Myocyte (in vitro differentiated cells): ENCODE measurements at regions not wholly inside any gene's neighbourhood (a gene's known extent, or its start where the extent isn't known, plus 50 kb on each side); places are given as distances from the start of the nearest gene placed in this dataset.
"Not testable (repeated sequence)": the region's sequence is repeated elsewhere in the genome, so short reads cannot be mapped to it uniquely, and the experiment has no call there.

ENCODE experiments used
- DNase-seq: peaks from one replicate; pipeline ENCODE4 v3.0.0-alpha.2; 2012; ENCODE audit warnings: low read depth

DNA sequence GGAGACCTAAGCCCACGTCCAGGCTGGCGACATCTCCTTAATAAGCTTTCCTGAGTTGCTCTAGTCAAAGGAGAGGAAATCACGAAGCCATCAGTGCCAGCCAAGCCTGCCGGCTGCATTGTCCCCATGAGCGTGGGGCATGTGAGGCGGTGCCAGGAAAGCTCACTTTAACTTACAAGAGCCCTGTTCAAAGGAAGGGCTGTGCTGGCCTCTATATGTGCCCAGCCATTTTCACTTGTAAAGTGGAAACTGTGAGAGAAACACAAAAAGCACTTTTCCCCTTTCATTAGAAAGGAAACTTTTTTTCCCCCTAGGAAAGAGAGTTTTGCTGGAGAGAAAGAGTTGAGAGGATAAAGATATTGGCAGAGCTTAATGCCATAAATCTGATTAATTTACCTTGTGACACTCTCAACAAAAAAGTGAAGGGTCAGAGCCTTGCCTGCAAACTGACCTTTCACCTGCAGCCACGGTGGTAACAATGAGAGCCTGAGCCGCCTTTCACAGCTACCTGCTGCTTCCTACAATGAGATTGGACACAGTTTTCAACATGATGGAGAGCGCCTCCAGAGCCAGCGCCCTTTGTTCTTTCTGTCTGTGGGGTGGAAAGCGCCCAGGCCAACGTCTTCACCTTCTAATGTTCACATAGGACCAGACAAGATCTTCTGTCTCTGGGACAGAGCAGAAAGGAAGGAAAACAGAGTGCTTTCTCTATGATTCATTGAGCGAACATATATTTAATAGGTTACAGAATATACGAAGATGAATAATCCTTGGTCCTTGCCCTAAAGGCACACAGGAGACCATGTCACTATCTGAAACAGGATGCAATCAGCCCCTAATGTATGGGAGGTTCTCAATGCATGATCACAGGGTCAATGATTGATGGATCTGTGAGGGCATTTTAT, 233.1 kb upstream of the HES1 start:
- no peak for DNase-seq

DNA sequence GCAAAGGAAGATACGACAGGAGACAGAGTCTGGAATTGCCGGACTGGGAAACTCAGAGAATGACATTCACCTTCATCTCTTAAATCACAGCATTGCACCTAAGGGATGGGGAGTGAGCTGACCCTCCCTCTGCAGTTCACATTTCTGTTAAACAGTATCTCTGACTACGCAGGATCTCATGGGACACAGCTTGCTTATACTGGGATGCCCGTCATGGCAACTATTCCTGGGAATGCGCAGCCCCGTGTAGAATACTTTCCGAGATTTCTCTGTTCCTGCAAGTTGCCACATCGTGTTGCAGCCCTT, 232.5 kb upstream of the HES1 start:
- no peak for DNase-seq

DNA sequence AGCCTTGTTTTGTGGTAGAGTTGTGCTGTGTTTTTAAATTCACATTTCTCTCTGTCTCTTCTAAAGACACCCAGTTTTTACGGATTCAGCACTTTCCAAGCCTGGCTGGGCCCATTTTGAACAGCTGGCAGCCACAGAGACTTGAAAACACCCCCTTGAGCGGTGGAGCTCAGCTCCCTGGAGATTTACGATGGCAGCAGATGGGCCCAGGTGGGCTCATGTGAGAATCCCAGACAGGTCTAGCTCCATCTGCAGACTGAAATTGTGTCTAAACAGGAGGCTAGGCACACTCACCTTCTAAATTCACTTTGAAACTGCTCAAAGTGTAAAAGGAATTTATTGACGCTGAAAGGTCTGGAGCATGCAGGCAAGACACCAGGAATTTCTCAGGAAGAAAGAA, 232.0 kb upstream of the HES1 start:
- DNase-seq: no peak

DNA sequence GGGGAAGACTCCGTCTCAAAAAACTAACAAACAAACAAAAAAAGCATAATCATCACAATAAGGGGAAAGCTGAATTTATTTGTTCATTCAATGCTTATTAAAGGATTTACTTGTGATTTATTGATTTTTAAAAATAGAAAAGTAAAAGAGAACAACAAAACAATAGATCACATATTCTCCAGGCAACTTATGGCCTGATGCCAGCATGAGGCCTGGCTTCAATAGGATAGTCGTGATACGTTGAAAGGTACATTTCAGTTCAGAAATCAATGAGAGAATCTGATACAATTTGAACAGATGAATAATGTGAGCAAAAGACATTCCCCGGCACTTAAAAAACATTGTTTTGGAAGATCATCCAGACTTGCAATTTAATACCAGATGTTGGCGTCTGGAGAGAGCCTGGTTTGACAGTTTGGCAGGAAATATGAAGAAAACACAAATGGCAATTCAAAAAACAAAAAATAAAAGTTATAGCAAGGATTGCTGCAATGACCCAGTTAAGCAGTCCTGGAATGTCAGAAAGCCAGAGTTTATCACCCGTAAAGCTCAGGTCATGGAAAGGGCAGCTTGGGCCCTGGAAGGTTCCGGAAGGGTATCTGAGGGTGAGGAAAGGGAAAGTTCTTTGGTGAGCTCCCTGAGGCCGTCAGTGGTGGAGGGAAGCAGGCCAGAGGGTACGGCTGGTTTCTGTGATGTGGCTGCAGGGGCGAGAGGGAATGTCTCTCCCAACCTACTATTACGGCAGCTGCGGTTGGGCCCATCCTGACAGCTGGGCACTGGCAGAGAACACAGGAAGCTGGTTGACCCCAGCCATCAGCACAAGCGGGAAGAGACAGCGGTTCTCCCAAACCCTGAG, 230.2 kb upstream of the HES1 start:
- DNase-seq: peak; percentile 86

DNA sequence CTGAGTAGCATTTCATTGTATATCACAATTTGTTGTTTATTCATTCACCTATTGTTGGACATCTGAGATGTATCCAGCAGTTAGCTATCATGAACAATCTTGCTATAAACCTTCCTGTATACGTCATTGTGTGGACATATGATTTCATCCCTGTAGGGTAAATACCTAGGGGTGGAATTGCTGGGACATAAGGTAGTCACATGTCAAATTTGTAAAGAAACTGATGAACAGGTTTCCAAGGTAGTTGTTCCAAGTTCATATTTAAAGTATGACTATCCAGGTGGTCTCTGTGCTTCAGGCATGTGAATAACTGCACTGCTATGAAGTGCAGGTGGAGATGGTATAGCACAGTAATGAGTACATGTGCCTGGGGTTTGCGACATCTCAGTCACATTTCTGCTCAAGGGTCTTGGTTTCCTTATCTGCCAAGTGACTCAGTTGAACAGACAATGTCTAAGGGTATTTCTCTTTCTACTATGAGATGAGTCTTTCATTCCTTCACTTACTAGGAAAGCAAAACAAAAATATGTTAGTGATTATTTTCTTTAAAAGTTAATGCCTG, 229.0 kb upstream of the HES1 start:
- no peak for DNase-seq

DNA sequence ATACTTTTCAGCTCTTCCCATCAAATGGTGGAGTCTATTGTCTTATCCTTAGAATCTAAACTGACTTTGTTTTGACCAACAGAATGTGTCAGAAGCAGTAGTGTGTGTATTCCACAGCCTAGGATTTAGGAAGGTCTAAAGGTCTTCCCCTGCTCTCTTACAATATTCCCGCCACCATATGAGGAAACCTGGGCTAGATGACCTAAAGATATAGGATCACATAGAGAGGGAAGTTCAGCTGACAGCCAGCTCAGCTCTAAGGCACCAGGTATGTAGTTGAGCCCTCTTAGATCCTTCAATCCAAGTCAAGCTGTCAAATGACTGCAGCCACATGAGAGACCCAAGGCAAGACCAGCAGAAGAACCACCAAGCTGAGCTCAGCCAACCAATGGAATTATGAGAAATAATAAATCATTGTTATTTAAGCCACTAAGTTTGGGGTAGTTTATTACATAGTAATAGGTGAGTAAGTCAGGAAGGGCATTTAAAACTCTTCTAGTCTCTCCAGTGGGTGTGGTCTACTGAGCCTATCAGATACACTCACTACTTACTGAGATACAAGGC, 227.7 kb upstream of the HES1 start:
- no peak for DNase-seq

DNA sequence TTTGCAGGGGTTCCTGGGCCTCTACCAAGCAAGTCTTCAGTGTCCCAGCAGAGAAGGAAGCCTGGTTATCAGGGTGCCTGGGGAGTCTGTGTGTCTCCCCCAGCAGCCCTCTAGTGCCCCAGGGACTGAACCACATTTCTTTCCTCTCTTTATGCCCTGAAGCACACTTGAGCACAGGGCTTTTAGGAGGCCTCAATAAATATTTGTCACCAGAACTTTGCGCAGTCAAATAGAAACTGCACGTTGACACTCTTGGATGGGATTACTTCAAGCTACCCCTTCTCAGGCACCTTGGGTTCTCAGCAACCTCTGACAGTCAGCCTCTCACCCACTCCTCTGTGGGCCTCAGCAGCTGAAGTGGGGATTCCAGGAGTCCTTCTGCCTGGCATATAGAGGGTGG, 226.6 kb upstream of the HES1 start:
- DNase-seq: no peak

DNA sequence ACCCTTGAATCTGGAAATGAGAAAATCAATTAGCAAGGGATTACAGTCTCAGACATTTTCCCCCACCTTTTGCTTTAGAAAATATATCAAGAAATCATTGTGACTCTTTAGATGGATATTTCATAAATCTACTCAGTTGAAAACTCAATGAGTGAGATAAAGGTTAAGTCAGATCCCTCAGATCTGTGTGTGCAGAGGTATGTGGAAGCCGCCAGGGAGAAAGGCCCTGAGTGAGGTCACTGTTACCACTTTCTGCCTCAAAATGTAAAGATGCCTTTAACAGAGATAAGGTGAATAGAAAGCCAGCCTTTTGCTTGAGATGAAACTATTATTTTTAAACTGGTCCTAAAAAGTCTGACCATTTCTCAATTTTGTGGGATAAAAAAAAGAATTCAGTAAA, 225.6 kb upstream of the HES1 start:
- no peak for DNase-seq

DNA sequence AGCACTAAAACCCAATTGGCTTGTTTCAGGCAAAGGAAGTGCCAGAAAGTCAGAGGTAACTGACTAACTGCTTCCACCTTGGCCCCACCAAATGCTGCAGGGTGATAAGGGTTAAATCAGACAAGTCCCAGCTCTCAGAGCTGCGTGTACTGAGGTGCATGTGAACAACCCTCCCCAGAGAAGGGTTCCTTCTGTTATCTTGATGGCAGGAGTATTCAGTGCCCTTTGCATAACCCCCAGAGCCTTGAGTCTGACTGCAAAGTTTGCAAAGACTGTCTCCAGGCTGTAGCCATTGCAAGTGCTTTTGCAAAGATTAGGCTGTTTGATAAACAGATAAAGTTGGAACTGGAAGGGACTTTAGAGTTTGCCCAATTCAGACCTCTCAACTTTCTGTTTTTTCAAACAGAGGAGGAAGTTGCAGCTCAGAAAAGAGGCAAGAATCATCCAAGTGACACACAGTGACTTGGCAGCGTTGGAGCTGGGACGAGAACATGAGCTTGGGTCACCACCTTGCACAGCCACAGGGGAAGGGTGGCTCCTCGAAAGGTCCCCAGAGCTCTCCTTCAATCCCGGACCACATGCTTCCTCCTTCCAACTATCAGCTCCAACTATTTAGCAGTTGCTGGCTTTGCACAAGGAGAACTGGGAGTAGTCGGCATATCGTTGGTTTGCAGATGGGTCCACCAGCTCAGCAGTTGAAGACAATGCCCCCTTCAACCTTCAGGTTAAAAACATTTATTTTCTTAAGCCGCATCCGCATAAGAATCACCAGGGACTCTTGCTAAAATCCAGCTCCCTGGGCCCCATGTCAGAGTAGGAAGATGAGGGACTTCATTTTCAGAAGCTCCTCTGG, 224.8 kb upstream of the HES1 start:
- DNase-seq: no peak

DNA sequence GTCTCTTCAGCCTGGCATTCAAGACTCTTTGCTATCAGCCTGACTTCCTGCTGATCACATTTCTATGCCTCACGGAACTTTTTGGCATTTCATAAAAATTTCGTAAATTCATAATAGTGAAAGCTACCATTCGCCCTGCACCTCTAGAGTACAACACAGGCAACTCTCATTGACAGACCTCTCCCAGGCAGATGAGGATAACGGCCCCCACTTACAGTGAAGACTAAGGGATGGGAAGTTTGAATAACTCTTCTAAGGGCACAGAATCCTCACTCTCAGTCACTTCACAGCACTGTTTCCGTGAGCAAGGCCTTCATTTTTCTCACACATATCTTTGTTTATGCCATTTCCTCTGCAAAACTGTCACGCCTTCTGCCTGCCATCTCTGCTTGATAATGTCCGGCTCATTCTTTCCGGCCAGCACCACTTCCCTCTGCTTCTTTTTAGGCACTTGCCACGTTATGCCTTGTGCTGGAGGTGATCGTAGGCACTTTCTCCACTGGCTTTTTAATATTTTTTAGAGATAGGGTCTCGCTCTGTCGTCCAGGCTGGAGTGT, 224.1 kb upstream of the HES1 start:
- no peak for DNase-seq

DNA sequence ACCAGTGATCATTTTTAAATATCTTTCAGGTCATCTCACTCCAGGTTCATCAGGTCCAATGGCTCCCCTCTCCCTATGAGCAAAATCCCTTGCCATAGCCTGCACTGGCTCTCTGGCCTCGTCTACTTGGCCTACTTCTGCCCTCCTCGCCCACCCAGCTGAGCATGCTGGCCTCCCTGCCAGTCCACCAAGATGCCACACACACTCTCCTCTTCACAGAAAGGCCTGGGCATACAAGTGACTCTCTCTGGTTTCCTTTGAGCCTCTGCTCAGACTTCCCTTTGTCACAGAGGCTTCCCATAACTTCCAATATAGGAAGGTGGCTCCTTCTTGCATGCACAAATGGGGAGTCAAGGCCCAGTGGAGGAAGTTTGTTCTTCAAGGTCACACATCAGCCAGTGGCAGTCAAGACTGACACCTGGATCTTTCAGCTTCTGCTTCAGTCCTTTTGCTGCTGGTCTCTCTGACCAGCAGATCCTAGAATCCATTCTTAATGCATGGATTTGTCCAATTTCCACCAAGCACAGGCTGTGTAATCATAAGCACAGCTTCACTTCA, 223.2 kb upstream of the HES1 start:
- DNase-seq: no peak

DNA sequence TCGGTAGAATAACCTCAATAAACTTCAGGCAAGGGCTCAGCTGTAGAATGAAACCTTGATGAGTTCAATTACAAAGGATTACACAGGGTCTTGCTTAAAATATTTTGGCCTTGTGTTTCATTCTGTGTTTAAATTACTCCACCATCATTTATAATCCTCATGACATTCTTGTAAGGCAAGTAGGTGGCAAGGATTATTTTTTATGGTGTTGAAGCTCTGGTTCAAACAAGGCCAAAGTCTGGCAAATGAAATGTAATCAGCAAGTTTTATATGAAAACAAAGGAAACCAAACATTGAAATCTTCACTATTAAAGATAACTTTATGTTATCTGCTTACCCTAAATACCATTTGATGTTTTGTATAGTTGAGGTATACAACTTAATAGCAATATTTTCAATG, 221.3 kb upstream of the HES1 start:
- no peak for DNase-seq

DNA sequence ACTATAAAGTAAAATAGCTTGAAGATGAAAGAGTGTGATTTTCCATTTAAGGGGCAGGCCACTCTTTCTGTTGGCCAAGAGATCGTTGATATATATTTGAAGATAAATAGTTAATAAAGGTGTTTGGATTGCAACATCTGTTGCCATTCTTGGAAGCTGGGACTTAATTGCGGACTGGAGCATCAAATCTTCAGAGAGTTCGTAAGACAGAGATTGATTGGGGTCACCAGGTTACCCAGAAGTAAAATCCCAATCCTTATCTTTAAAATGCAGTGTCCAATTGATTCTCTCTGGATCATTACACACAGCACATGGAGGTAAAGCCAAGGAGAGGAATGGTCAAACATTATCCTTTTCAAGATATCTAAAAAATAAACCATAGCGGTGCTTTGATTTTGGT, 220.8 kb upstream of the HES1 start:
- no peak for DNase-seq

DNA sequence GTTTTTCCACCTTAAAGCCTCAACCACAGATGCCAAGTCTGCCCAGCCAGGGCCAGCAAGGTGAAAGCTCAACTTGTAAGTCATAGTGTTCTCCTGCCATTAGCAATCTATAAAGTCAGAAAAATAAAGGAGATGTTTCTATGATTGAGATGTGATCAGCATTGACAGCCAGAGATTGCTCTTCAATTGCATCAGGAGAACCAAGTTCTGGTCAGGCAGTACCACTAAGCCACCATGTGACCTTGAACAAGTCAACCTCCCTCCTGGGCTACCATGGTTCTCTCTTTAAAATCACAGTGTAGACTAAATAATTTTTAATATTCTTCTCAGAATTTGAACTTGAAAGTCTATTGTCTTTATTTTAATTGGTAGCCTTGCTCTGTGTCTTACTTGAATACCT, 220.3 kb upstream of the HES1 start:
- no peak for DNase-seq

DNA sequence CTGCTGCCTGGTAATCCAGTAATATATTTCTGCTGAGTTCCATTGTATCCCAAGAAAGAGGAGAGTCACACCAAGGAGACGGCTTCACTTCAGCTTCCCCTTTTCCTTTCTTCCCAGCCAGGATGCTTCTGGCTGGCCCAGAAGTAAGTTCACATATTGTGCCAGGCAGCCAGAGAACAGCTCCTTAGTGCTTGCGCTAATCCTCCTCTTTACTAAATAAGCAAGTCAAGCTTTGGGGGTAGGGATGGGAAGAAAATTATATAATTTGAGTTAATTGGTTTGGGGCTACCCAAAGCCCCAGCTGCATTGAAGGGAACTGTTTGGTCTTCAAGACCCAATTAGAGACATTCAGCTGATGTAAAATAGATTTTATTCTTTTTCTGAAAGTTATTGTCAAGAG, 218.8 kb upstream of the HES1 start:
- DNase-seq: no peak

DNA sequence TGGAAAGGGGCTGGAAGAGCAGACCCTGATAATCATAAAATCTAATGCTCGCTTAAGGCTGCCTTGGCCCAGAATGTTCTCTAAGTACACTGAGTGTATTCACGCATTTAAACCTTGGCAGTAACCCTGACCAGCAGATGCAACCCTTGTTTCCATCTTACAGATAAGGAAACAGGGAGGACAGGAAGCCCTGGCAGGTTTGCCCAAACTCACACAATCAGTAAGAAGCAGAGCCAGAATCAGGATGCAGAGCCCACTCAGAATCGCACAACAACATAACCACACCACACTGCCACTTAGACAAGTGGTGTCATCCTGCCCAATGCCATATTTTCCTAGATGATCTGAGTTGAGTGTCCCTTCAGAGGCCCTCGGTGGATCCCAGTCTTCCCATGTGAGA, 214.5 kb upstream of the HES1 start:
- DNase-seq: no peak

DNA sequence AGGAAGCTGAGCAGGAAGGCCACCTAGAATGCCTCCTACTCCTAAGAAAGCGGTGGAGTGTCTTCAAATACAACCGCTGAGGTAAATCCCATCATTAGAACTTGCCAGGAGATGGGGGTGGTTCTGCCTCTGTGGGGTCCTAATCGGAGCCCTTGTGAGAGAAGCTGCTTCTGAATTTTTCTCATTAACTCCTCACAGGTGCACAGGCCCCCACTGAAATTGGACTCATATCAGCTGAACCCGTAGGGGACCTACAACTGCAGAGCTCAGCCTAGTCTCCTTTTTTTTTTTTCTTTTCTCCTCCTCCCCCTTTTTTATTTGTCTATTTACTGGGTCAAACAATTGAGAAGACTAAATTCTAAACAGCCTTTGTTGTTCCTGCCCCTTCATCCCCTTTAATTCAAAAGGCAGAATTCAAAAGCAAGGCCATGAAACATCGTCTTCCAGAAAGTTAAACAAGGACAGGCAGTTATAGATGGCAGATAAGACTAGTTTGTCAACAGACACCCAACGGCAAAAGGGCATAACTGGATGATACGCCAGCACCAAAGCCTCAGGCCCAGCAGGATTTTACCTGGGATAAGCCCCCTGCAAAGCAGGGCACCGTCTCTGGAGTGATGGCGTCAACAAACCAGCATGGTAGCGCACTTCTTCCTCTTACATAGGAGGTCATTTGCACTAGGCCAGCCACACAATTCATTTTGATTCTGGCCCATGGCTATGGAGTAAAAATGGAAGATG, 213.7 kb upstream of the HES1 start:
- no peak for DNase-seq

DNA sequence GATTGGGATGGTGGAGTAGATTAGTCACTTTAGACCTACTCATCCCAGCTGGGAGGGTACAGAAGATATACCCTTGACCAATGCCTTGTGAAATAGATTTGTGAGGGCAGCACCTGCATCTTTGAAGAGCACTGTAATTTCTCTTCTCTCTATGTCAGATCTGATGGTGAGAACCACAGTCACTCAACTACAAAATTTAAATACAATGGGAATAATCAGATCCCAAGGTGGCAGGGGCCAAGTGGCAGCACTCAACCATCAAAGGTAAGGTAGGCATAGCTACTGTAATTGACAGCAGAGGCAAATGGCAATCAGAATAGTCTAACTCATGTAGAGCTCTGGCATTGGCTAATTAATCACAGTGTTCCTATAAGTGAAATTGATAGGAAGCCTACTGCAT, 212.0 kb upstream of the HES1 start:
- DNase-seq: not testable (repeated sequence)

DNA sequence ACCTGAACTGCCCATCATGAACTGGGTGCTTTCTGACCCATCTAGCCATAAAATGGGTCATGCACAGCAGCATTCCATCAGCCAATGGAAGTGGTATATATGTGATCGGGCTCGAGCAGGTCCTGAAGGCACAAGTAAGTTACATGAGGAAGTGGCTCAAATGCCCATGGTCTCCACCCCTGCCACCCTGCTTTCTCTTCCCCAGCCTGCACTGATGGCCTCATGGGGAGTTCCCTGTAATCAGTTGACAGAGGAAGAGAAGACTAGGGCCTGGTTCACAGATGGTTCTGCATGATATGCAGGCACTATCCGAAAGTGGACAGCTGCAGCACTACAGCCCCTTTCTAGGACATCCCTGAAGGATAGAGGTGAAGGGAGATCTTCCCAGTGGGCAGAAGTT, 209.9 kb upstream of the HES1 start:
- not testable (repeated sequence) for DNase-seq
